B cell (primary cell): ENCODE measurements at regions not wholly inside any gene's neighbourhood (a gene's known extent, or its start where the extent isn't known, plus 50 kb on each side); places are given as distances from the start of the nearest gene placed in this dataset.

ENCODE experiments used
- CTCF ChIP-seq: fragments of 200-600 bp; IDR thresholded peaks from one replicate; pipeline ENCODE4 v1.8.0; 2022; ENCODE audit warnings: antibody characterized with exemption, mild to moderate bottlenecking
- EZH2 ChIP-seq: IDR thresholded peaks from 2 replicates; pipeline ENCODE4 v1.6.1; 2012; ENCODE audit warnings: borderline replicate concordance, low read depth, mild to moderate bottlenecking, moderate library complexity, low read length; ENCODE audit not compliant: insufficient read depth, poor library complexity, severe bottlenecking

DNA sequence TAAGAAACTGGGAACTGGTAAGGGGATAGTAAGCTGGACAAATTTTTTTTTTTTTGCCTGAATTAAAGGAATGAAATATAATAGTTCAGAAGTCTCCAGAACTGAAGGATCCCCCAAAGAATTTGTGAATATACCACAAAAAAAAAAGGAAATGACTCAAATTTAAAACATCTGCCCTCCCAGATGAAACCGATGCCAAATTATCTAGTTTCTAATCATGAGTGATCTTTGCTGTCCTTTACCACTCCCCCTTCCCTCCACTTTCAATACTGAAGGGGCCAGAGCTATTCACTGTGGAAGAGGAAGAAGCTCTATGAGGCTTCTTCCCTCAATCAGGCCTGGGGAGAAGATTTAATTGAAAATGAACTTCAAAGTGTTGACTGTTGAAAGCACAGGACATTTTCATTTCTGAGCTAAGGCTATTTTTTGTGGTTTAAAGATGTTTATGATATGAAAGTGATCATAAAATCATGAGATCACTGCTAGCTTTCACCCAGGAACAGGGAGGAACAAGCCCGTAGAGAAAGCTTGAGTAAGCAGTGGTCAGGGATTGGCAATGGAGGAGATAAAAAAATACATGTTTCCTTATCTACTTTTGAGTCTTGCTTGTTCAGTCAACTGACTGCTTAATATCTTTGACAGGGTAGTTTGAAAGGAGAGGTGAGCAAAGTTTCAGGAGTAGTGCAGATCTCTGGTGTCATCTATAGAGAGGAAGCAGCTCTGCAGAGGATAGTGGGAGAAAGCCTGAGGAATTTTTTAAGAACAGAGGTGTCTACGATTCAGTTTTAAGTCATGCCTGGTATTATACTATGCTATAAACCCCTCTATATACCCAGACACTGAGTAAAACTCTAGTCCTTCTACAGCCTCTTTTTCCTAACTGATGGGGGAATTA is 409.5 kb upstream of the FIGN start:
- no peak for TF ChIP-seq CTCF
- TF ChIP-seq EZH2: no peak
